SK-N-MC (cell line): ENCODE measurements at regions not wholly inside any gene's neighbourhood (a gene's known extent, or its start where the extent isn't known, plus 50 kb on each side); places are given as distances from the start of the nearest gene placed in this dataset.

ENCODE experiments used
- EZH2 ChIP-seq: fragments of 200-600 bp; sonication (generic); IDR thresholded peaks from one replicate; pipeline ENCODE4 v1.6.1; 2017; ENCODE audit warnings: antibody characterized with exemption
- POLR2AphosphoS5 ChIP-seq: IDR thresholded peaks from 2 replicates; pipeline ENCODE4 v1.6.1; 2012; ENCODE audit warnings: mild to moderate bottlenecking, low read depth, low read length, borderline replicate concordance

GRCh38 chr4:53778155-53778554 is 186.9 kb upstream of the LNX1 start:
- no peak for TF ChIP-seq POLR2AphosphoS5
- TF ChIP-seq EZH2, result no peak
